Endothelial cell of umbilical vein (primary cell): ENCODE measurements at regions not wholly inside any gene's neighbourhood (a gene's known extent, or its start where the extent isn't known, plus 50 kb on each side); places are given as distances from the start of the nearest gene placed in this dataset.

Experiments
- BruUV-seq: library from RNA; stranded (reverse); fragments of 400-500 nt; replicated peaks from 2 replicates; lab custom pipeline; 2021; lab: Mats Ljungman, UMichigan
- CTCF ChIA-PET: fragments of 300-600, 350-600 bp; sonication (Branson Sonifier 250); formaldehyde crosslinking; loops from one replicate; lab custom pipeline; 2021; ENCODE audit warnings: antibody characterized with exemption, inconsistent platforms; lab: Charles Lee
- POLR2A ChIA-PET: fragments of 300-600, 350-600 bp; sonication (Branson Sonifier 250); formaldehyde crosslinking; loops from one replicate; lab custom pipeline; 2021; ENCODE audit warnings: antibody characterized with exemption, inconsistent platforms; lab: Charles Lee
- DNase-seq: peaks from one replicate; pipeline ENCODE4 v3.0.0-alpha.2; 2011; ENCODE audit warnings: low read depth, low spot score
- FAIRE-seq: peaks from 2 replicates; lab custom pipeline; 2011; peaks lifted over from hg19 to GRCh38; lab: Jason Lieb, UNC
- H2AFZ ChIP-seq: 2 replicates; pipeline ENCODE4 v1.6.0; 2012; ENCODE audit warnings: low read depth, low read length, control low read depth, inconsistent platforms
- H3K27ac ChIP-seq: 2 replicates; pipeline ENCODE4 v1.5.1; 2011; ENCODE audit warnings: low read depth, mild to moderate bottlenecking, control low read depth, low read length, moderate library complexity; ENCODE audit not compliant: insufficient read depth
- H3K27me3 ChIP-seq, 2 experiments: 2 replicates each; pipeline versions ENCODE4 v1.6.0 to v1.6.1; 2011; ENCODE audit warnings: low read length in 2 of 2, mixed read lengths in 1 of 2; ENCODE audit not compliant: control insufficient read depth in 2 of 2, insufficient read depth in 2 of 2
- H3K36me3 ChIP-seq, 2 experiments: 2 replicates in 1 of 2; 3 replicates in 1 of 2; pipeline ENCODE4 v1.5.1; 2011; ENCODE audit warnings: low read length in 2 of 2, mild to moderate bottlenecking in 1 of 2, moderate library complexity in 1 of 2; ENCODE audit not compliant: control insufficient read depth in 2 of 2, insufficient read depth in 2 of 2; ENCODE audit errors: extremely low read depth in 1 of 2
- H3K4me1 ChIP-seq: 3 replicates; pipeline ENCODE4 v1.5.1; 2011; ENCODE audit warnings: mild to moderate bottlenecking, low read length; ENCODE audit not compliant: control insufficient read depth, insufficient read depth; ENCODE audit errors: extremely low read depth
- H3K4me2 ChIP-seq: 2 replicates; pipeline ENCODE4 v1.6.1; 2011; ENCODE audit warnings: low read length, control low read depth, mixed read lengths; ENCODE audit not compliant: insufficient read depth
- H3K4me3 ChIP-seq, 3 experiments: fragments of 200-600 bp in 1 of 3; sonication (generic), shearing (Covaris generic) in 1 of 3; replicated peaks in 1 of 3; 2 replicates each; pipeline ENCODE4 v1.5.1; 2011 to 2016; ENCODE audit warnings: control low read depth in 3 of 3, low read length in 3 of 3, mild to moderate bottlenecking in 2 of 3, inconsistent platforms in 1 of 3, low read depth in 1 of 3, moderate library complexity in 1 of 3; ENCODE audit not compliant: insufficient read depth in 1 of 3
- H3K79me2 ChIP-seq: 2 replicates; pipeline ENCODE4 v1.6.0; 2012; ENCODE audit warnings: low read length, inconsistent platforms; ENCODE audit not compliant: control insufficient read depth, insufficient read depth
- H3K9ac ChIP-seq: replicated peaks from 2 replicates; pipeline ENCODE3; 2011; ENCODE audit warnings: low read length, control low read depth; ENCODE audit not compliant: insufficient read depth; ENCODE audit errors: extremely low read depth
- H3K9me1 ChIP-seq: replicated peaks from 3 replicates; pipeline ENCODE4 v1.6.0; 2011; ENCODE audit warnings: mild to moderate bottlenecking, low read length; ENCODE audit not compliant: control insufficient read depth, insufficient read depth; ENCODE audit errors: extremely low read depth
- H3K9me3 ChIP-seq: replicated peaks from 2 replicates; pipeline ENCODE4 v1.5.1; 2012; ENCODE audit warnings: low read length, inconsistent platforms; ENCODE audit not compliant: control insufficient read depth, insufficient read depth
- H4K20me1 ChIP-seq: replicated peaks from 2 replicates; pipeline ENCODE3; 2011; ENCODE audit warnings: mild to moderate bottlenecking, low read length; ENCODE audit not compliant: control insufficient read depth, insufficient read depth; ENCODE audit errors: extremely low read depth
- EZH2 ChIP-seq: IDR thresholded peaks from 2 replicates; pipeline ENCODE4 v1.6.1; 2012; ENCODE audit warnings: borderline replicate concordance, low read depth, mild to moderate bottlenecking, moderate library complexity, low read length, inconsistent platforms; ENCODE audit not compliant: severe bottlenecking
- FOS ChIP-seq: IDR thresholded peaks from 2 replicates; pipeline ENCODE4 v1.6.1; 2011; ENCODE audit warnings: mild to moderate bottlenecking, low read length, moderate library complexity, borderline replicate concordance; ENCODE audit not compliant: insufficient read depth
- GATA2 ChIP-seq: IDR thresholded peaks from 2 replicates; pipeline ENCODE4 v1.7.0; 2011; ENCODE audit warnings: low read depth, mild to moderate bottlenecking, moderate library complexity, mixed read lengths, low read length; ENCODE audit not compliant: insufficient read length, insufficient read depth
- JUN ChIP-seq: IDR thresholded peaks from 2 replicates; pipeline ENCODE4 v1.6.1; 2011; ENCODE audit warnings: borderline replicate concordance, low read depth; ENCODE audit not compliant: insufficient read length, insufficient read depth
- MYC ChIP-seq: IDR thresholded peaks from one replicate; pipeline ENCODE4 v1.6.1; 2011; ENCODE audit warnings: mild to moderate bottlenecking, low read depth, low read length
- POLR2A ChIP-seq: IDR thresholded peaks from 2 replicates; pipeline ENCODE4 v1.6.1; 2012; ENCODE audit warnings: low read depth, mild to moderate bottlenecking, control low read depth, low read length
- POLR2AphosphoS5 ChIP-seq: IDR thresholded peaks from 2 replicates; pipeline ENCODE4 v1.6.1; 2012; ENCODE audit warnings: low read depth, mild to moderate bottlenecking, control low read depth, low read length, moderate library complexity; ENCODE audit not compliant: insufficient read depth
- dilution Hi-C: fragments of 300-500 bp; cut with MboI; formaldehyde crosslinking; loops from one replicate; pipeline ENCODE4 v1.15.0; 2019; ENCODE audit warnings: low sequenced_read_pairs; ENCODE audit not compliant: extremely low pct_ligation_motif_present
- intact Hi-C: fragments of 100-400 bp; cut with micrococcal nuclease; formaldehyde crosslinking; loops from one replicate; pipeline ENCODE4 v1.10.0; 2022
- TF ChIP-seq, protein P1 (sequence below): IDR thresholded peaks from 2 replicates; pipeline ENCODE4 v1.6.1; 2011; ENCODE audit not compliant: insufficient read depth, insufficient read length
- TF ChIP-seq, protein P2 (sequence below), 2 donors: IDR thresholded peaks; 1 replicate in 1 of 2; 2 replicates in 1 of 2; pipeline ENCODE4 v1.5.1; 2011; ENCODE audit warnings: low read length in 2 of 2, mild to moderate bottlenecking in 2 of 2, moderate library complexity in 2 of 2, control low read depth in 1 of 2, inconsistent platforms in 1 of 2, low read depth in 1 of 2; ENCODE audit not compliant: insufficient read depth in 1 of 2; ENCODE audit errors: extremely low read depth in 1 of 2

DNA sequence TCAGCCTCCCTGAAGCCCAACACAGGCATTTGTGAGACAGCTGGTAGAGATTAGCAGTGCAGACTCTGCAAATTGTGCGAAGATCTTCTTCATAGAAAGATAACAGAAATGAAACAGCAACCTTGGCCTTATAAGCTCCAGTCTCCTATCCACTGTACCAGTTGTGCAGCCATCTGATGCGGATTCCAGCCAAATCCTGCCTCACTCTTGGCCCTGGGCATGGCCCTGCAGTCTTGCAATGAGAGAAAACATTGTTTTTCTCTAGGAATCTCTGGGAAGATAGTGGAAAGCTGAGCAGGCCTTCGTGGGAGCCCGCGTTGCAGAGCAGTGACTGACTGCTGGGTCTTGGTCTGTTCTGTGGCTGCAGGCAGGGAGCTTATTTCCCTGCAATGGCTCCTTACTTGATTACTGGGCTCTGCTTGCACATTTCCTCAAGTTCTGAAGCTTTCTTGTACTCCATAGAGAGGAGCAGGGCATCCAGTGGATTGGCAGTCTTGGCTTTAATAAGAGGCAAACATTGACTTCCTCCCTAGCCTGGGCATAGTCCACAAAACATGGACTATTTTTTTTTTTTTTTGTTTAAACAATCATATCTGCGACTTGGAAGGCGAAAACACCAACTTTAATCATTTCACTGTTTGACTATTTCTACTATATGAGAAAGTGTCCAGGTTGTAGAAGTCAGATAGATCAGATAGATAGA is 193.0 kb downstream of the ACTR3 start:
- TF ChIP-seq MYC, result no peak
- TF ChIP-seq POLR2AphosphoS5, result no peak
- no peak for TF ChIP-seq GATA2
- no peak for TF ChIP-seq POLR2A
- TF ChIP-seq JUN, result no peak
- no peak for TF ChIP-seq EZH2
- TF ChIP-seq, protein P1, sequence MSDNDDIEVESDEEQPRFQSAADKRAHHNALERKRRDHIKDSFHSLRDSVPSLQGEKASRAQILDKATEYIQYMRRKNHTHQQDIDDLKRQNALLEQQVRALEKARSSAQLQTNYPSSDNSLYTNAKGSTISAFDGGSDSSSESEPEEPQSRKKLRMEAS, result no peak
- TF ChIP-seq, protein P2, sequence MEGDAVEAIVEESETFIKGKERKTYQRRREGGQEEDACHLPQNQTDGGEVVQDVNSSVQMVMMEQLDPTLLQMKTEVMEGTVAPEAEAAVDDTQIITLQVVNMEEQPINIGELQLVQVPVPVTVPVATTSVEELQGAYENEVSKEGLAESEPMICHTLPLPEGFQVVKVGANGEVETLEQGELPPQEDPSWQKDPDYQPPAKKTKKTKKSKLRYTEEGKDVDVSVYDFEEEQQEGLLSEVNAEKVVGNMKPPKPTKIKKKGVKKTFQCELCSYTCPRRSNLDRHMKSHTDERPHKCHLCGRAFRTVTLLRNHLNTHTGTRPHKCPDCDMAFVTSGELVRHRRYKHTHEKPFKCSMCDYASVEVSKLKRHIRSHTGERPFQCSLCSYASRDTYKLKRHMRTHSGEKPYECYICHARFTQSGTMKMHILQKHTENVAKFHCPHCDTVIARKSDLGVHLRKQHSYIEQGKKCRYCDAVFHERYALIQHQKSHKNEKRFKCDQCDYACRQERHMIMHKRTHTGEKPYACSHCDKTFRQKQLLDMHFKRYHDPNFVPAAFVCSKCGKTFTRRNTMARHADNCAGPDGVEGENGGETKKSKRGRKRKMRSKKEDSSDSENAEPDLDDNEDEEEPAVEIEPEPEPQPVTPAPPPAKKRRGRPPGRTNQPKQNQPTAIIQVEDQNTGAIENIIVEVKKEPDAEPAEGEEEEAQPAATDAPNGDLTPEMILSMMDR (IDR thresholded peaks at IDR 0.05; ENCODE audit: extremely low read depth in 1 of 2, insufficient read depth in 1 of 2, low read depth in 1 of 2, low read length in 2 of 2), result no peak
- no peak for TF ChIP-seq FOS
- dilution Hi-C loops, result no loop called here
- Histone ChIP-seq H3K4me1 (no peaks in the 10 kb centered on the region), H3K4me2 (no peak overlapping the region), H3K79me2 (no peaks in the 10 kb centered on the region), H3K4me3 (no peak overlapping the region), H3K27ac (no peak overlapping the region), H3K9me1 (no peaks in the 10 kb centered on the region), H4K20me1 (no peaks in the 10 kb centered on the region), H3K27me3 (no peaks in the 10 kb centered on the region), H3K9ac (no peak overlapping the region), H3K36me3 (no peaks in the 10 kb centered on the region), H3K9me3 (no peaks in the 10 kb centered on the region), H2AFZ (no peak overlapping the region)
- BruUV-seq, result no TSS peak
- POLR2A ChIA-PET, result no interaction called here
- FAIRE-seq (no peak), DNase-seq (no peak)
- CTCF ChIA-PET, result no interaction called here
- intact Hi-C loops, result no loop called here
